Naive B cell (primary cell): ENCODE measurements at regions not wholly inside any gene's neighbourhood (a gene's known extent, or its start where the extent isn't known, plus 50 kb on each side); places are given as distances from the start of the nearest gene placed in this dataset.

Experiments used
- ATAC-seq, 2 donors: fragments of 150-1000 bp; cut with Tn5 transposase; 2 replicates each; pipeline ENCODE4 v1.10.0; 2021; ENCODE audit warnings: low read depth in 2 of 2, mild to moderate bottlenecking in 2 of 2, moderate library complexity in 2 of 2
- DNase-seq: peaks from one replicate; pipeline ENCODE4 v3.0.0; 2022
- H3K27ac Mint-ChIP-seq, 6 donors: one replicate each; pipeline ENCODE4 v1.8.0; 2020 to 2022; ENCODE audit warnings: mild to moderate bottlenecking in 6 of 6, mixed read lengths in 6 of 6, moderate library complexity in 5 of 6, inconsistent platforms in 2 of 6
- H3K27me3 Mint-ChIP-seq, 3 donors: one replicate each; pipeline ENCODE4 v1.8.0; 2021 to 2022; ENCODE audit warnings: mixed read lengths in 3 of 3, mild to moderate bottlenecking in 1 of 3
- H3K36me3 Mint-ChIP-seq, 2 donors: one replicate each; pipeline ENCODE4 v1.8.0; 2020 to 2022; ENCODE audit warnings: mixed read lengths in 2 of 2, inconsistent platforms in 1 of 2, mild to moderate bottlenecking in 1 of 2
- H3K4me1 Mint-ChIP-seq, 3 donors: one replicate each; pipeline ENCODE4 v1.8.0; 2020 to 2022; ENCODE audit warnings: mixed read lengths in 3 of 3, inconsistent platforms in 1 of 3, mild to moderate bottlenecking in 1 of 3, moderate library complexity in 1 of 3
- H3K4me3 Mint-ChIP-seq, 8 donors: one replicate each; pipeline ENCODE4 v1.8.0; 2020 to 2022; ENCODE audit warnings: mild to moderate bottlenecking in 8 of 8, mixed read lengths in 8 of 8, moderate library complexity in 8 of 8, inconsistent platforms in 2 of 8
- H3K9me3 Mint-ChIP-seq, 7 donors: one replicate each; pipeline ENCODE4 v1.8.0; 2020 to 2022; ENCODE audit warnings: mixed read lengths in 7 of 7, mild to moderate bottlenecking in 5 of 7, inconsistent platforms in 2 of 7, moderate library complexity in 1 of 7

DNA sequence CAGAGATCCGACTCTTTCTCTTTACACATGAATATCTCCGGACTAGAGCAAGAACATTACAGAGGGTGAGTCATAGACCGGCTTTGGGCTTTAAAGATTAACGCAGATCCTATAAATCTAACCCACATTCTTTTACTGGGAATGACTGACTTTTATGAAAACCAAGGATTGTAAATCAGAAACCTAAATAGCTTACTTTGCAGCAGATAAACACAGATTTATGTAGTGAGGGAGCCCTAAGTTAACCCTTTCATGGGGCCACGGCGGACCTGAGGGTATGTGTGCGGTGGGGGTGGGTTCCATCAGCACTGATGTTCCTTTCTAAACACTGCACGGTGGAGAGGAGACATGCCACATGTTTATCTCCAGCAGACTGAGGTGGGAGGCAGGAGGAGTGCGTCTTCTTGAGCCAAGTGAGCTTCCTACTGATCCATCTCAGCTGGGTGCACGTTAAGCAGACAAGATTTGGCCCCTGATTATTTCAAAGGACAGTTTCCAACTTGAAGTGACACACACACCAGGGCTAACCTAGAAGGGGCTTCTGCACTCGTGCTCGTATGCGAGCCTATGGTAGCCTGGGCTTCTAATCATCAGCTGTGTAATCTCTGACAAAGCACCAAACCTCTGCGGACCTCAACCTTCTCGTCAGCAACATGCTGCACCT, 127.6 kb downstream of the WDR11 start:
- Mint-ChIP-seq H3K9me3 (peaks cover 7 to 18% (median 11%) of the 10 kb centered on the region in 7 donors), H3K4me3 (no peak overlapping the region), H3K36me3 (no peaks in the 10 kb centered on the region), H3K4me1 (peaks cover 0 to 7% (median 0%) of the 10 kb centered on the region in 3 donors), H3K27ac (peak overlapping the region in 1 of 6 donors; percentile 40), H3K27me3 (peaks cover 62 to 74% (median 62%) of the 10 kb centered on the region in 3 donors)
- ATAC-seq (no peak), DNase-seq (no peak)

DNA sequence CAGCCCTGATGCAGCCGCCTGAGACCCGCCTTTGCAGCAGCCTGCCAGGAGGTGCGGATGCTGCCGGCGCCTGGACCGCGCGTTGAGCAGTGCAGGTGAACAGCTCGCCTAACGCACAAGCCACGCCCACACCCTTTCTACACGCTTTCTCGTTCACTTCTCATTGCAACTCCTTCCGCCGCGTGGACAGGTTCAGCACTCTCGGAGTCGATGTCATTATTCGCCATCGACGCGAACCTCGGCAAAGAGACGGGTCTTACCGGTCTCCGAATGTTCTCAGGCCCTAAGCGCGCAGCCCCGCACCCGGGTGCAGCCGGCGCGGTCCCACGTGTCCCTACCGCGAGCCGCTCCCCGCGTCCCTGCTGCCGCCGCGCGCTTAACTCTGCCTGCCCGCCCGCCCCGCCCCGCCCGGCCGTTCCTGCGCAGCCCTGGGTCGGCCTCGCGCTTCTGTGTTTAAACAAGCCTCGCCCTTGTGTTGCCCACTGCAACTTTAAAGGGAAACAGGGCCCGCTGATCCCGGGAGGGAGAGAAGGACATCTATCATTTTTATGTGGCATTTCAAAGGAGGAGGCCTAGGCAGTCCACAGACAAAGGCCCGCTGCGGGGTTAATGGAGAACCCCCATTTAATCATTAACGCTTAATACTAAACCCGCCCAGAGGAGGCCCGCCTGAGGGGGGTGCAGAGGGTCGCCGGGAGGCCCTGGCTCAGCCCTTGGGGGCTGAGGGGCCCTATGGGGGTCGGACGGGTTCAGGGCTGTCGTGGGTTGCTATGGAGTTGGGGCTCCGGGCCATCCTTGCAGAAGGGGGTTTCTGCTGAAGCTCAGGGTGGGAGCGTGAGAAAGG, 128.5 kb downstream of the WDR11 start:
- Mint-ChIP-seq H3K36me3 (no peaks in the 10 kb centered on the region), H3K4me1 (peaks cover 0 to 7% (median 0%) of the 10 kb centered on the region in 3 donors), H3K27ac (peak overlapping the region in 1 of 6 donors; percentile 29), H3K27me3 (peaks cover 54 to 72% (median 58%) of the 10 kb centered on the region in 3 donors), H3K4me3 (peak overlapping the region in 4 of 8 donors; percentile 6 to 66 (median 42)), H3K9me3 (peaks cover 5 to 12% (median 10%) of the 10 kb centered on the region in 7 donors)
- no peak for ATAC-seq
- DNase-seq, result no peak

DNA sequence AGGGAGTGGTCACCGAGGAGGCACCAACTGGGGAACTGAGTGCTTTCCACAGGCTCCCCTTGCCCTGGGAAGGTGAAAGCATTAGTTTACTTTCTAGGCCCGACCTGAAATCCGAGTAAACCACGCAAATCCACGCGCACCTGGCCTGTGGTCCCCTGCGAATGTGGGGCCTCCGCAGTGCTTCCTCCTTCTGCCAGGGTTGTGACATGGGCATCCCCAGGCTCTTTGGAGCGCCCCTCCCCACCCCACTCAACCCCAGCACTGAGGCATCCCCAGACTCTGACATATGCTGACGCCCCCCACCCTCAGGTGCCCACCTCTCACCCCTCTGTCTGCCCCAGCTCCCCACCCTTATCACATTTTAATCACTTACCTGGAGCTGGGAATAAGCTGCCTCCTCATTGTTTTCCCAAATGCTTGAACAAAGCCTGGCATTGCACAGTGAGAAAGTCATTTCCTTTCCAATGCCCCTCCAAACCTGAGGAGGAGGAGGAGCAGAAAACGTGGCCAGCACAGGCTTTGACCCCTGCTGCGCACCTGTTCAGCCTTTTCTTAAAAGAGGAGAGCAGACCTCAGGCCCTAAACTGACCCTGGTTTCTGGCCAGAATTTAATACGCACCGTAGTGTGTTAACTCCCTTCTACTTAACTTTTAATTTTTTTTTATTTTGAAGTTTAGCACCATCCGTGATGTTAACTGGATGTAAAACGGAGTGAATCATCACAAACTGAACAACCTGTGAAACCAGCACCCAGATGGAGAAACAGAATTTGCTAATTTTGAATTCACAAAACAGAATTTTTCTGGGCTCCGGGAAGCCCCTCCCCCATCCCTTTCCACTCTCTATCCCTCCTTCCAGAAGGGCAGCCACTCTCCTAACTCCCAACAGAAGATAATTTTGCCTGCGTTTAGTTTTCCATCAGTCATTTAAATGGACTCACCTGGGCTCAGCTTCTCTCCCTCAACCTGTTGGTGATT, 129.4 kb downstream of the WDR11 start:
- peaks cover 50 to 66% (median 61%) of the 10 kb centered on the region in 3 donors for H3K27me3 Mint-ChIP-seq
- no peak for ATAC-seq
- DNase-seq, result no peak
- no peak overlapping the region for H3K27ac Mint-ChIP-seq
- H3K4me3 Mint-ChIP-seq, result peak overlapping the region in 3 of 8 donors; percentile 32 to 55 (median 37)
- peaks cover 0 to 7% (median 0%) of the 10 kb centered on the region in 3 donors for H3K4me1 Mint-ChIP-seq
- H3K36me3 Mint-ChIP-seq, result no peaks in the 10 kb centered on the region
- peaks cover 2 to 10% (median 8%) of the 10 kb centered on the region in 7 donors for H3K9me3 Mint-ChIP-seq

DNA sequence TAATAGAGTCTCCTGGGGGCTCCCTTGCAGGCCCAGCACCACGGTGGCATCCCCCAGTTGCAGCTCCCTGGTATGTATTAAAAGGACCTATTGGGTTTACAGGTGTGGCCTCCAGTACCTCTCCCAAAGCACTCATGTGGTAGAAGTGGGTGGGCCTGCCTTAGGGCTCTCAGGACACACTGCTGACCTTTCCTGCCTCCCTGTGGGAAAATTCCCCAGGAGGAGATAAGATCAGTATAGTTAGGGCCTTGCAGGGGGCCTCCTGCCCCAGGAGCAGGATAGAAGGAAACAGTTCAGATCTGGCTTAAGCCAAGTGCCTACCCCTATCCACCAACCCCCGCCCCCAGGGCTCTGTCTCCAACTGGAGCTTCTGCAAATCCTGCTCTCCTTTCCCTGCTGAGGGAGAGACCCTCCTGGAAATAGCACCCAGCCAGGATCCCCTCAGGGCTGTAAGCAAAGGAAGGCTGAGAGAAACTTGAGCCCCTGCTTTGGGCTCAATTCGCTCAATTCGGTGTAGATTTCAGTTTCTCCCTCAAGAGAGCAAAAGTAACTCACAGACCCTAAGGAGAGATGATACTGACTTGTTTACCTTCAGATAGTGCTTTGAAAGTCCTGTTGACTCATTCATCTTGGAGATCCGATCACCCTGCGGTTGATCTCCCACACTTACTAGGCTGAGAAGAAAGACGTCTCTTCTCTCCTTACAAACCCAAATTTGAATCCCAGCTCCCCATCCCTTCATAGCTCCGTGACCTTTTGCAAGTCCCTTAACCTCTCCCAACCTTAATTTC, 130.6 kb downstream of the WDR11 start:
- ATAC-seq (no peak), DNase-seq (no peak)
- Mint-ChIP-seq H3K27ac (peak overlapping the region in 1 of 6 donors; percentile 11), H3K9me3 (peaks cover 0 to 13% (median 3%) of the 10 kb centered on the region in 7 donors), H3K36me3 (no peaks in the 10 kb centered on the region), H3K27me3 (peaks cover 40 to 54% (median 49%) of the 10 kb centered on the region in 3 donors), H3K4me3 (peak overlapping the region in 1 of 8 donors; percentile 44), H3K4me1 (peaks cover 0 to 7% (median 0%) of the 10 kb centered on the region in 3 donors)

DNA sequence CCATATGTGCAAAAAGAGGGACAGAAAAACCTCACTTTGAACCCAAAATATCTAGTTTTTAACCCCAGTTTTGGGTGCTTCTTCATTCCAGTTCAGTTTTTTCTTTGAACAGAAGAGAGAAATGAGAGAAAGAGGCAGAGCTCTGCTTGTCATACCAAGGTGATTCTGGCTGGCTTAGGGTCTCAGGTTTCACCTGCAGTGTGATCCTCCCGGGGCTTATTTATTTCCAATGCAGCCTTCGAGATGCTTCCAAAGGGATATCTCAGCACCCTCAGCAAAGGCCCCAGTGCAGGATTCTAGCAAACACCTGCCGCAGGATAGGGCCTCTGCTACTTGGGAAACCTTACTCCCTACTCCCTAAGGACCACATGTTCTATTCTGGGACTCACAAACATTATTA, 131.3 kb downstream of the WDR11 start:
- Mint-ChIP-seq H3K36me3 (no peaks in the 10 kb centered on the region), H3K4me1 (peaks cover 0 to 7% (median 0%) of the 10 kb centered on the region in 3 donors), H3K4me3 (no peak overlapping the region), H3K27ac (no peak overlapping the region), H3K9me3 (peaks cover 0 to 18% (median 5%) of the 10 kb centered on the region in 7 donors), H3K27me3 (peaks cover 36 to 48% (median 45%) of the 10 kb centered on the region in 3 donors)
- ATAC-seq (no peak), DNase-seq (no peak)

DNA sequence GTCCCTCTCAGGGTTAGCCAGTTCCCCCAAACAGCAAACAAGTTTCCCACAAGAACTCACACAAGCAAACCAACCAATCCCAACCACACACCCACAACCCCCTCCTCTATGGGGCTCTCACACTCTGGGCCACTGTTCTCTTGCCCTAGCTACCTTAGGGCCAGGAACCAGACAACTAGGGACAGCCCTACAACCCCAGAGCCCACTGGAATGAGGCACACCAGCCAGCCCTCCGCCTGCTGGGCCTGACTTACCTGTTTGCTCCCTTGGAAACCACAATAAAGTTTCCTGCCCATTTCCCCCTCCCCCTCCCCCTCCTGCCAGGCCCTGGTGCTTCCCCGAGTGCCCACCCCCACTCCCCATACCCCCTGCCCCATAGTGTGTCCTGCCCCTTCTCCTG, 132.6 kb downstream of the WDR11 start:
- ATAC-seq (no peak), DNase-seq (no peak)
- H3K27me3 Mint-ChIP-seq, result peaks cover 24 to 47% (median 39%) of the 10 kb centered on the region in 3 donors
- no peak overlapping the region for H3K4me3 Mint-ChIP-seq
- no peak overlapping the region for H3K27ac Mint-ChIP-seq
- H3K4me1 Mint-ChIP-seq, result peaks cover 0 to 7% (median 0%) of the 10 kb centered on the region in 3 donors
- peaks cover 0 to 6% of the 10 kb centered on the region in 2 donors for H3K36me3 Mint-ChIP-seq
- peaks cover 4 to 28% (median 9%) of the 10 kb centered on the region in 7 donors for H3K9me3 Mint-ChIP-seq

DNA sequence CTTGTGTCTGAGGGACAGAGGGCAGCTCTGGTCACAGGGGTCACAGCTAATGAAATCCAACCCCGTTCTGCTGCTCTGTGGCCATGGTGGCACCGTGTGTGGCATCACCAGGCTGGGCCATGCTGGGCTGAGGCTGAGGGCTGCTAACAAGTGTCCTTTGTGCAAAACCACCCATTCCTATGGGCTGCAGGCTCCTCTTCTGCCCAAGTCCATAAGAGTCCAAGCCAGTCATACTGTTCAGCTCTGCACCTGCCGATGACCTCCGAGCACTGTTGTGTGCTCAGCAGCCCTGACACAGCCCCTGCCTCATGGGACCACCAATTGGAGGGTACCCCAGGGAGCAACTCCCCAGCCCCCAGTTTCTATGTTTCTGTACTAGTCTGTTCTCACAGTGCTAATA, 133.1 kb downstream of the WDR11 start:
- no peak overlapping the region for H3K27ac Mint-ChIP-seq
- peaks cover 7 to 33% (median 13%) of the 10 kb centered on the region in 7 donors for H3K9me3 Mint-ChIP-seq
- H3K4me3 Mint-ChIP-seq, result no peak overlapping the region
- peaks cover 2 to 11% of the 10 kb centered on the region in 2 donors for H3K36me3 Mint-ChIP-seq
- H3K27me3 Mint-ChIP-seq, result peaks cover 22 to 52% (median 38%) of the 10 kb centered on the region in 3 donors
- ATAC-seq, result no peak
- H3K4me1 Mint-ChIP-seq, result peaks cover 0 to 3% (median 0%) of the 10 kb centered on the region in 3 donors
- no peak for DNase-seq

DNA sequence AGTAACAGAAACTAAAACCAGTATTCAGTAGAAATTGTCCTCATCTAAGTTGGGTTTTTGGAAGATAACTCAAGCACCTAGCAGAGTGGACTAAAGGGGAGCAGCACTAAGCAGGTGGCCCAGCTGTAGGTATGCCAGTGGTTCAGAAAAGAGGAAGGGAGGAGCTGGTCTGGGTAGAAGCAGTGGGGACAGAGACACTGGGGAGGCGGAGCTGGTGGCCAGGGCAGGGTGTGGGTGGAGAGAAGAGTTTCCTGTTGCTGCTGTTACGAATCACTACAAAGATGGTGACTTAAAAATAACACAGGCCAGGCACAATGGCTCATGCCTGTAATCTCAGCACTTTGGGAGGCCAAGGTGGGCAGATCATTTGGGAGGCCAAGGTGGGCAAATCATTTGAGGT, 136.2 kb downstream of the WDR11 start:
- Mint-ChIP-seq H3K27ac (no peak overlapping the region), H3K27me3 (peaks cover under 1 to 28% (median 28%) of the 10 kb centered on the region in 3 donors), H3K4me1 (no peaks in the 10 kb centered on the region), H3K4me3 (no peak overlapping the region), H3K9me3 (peaks cover 15 to 47% (median 22%) of the 10 kb centered on the region in 7 donors), H3K36me3 (peaks cover 10 to 15% of the 10 kb centered on the region in 2 donors)
- no peak for DNase-seq
- ATAC-seq, result no peak

DNA sequence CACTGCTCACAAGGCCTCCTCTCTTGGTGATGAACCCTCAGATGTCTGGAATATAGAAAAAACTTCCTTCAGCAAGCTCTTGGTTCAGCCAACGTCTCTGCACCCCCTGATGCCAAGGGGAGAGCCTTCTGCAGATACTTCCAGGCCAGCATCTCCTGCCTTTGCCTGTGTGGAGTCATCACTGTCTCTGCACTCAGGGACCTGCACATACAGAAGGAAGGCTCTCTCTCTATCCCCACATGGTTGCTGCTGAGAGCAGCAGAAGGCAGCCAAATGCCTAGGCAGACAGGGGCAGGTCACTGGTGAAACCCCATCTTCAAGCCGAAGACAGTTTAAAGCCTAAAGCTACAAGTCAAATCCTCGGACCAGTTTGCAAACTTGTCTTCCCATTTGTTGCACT, 137.6 kb downstream of the WDR11 start:
- Mint-ChIP-seq H3K27ac (peak overlapping the region in 1 of 6 donors; percentile 12), H3K27me3 (peaks cover 0 to 17% (median 14%) of the 10 kb centered on the region in 3 donors), H3K36me3 (peaks cover 10 to 15% of the 10 kb centered on the region in 2 donors), H3K4me3 (no peak overlapping the region), H3K9me3 (peaks cover 16 to 48% (median 30%) of the 10 kb centered on the region in 7 donors), H3K4me1 (no peaks in the 10 kb centered on the region)
- ATAC-seq (no peak), DNase-seq (no peak)

DNA sequence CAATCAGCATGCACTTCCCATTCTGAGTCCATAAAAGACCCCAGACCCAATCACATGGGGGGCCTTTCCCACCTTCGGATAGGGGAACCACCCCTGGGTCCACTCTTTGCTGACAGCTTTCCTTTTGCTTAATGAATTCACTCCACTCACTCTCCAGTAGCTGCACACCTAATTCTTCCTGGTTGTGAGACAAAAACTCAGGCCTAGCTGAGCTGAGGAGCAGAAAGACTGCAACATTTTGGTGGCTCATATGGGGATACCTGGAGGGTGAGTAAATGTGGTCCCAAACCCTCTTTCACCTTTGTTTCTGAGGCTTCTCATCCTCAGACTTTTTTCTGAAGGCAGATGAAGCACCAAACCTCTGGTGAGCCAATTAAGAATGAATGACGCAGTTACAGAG, 138.1 kb downstream of the WDR11 start:
- H3K36me3 Mint-ChIP-seq, result peaks cover 10 to 15% of the 10 kb centered on the region in 2 donors
- no peaks in the 10 kb centered on the region for H3K4me1 Mint-ChIP-seq
- peaks cover 16 to 49% (median 33%) of the 10 kb centered on the region in 7 donors for H3K9me3 Mint-ChIP-seq
- DNase-seq (no peak), ATAC-seq (no peak)
- H3K27ac Mint-ChIP-seq, result peak overlapping the region in 1 of 6 donors; percentile 82
- H3K27me3 Mint-ChIP-seq, result peaks cover 0 to 16% (median 14%) of the 10 kb centered on the region in 3 donors
- H3K4me3 Mint-ChIP-seq, result no peak overlapping the region

DNA sequence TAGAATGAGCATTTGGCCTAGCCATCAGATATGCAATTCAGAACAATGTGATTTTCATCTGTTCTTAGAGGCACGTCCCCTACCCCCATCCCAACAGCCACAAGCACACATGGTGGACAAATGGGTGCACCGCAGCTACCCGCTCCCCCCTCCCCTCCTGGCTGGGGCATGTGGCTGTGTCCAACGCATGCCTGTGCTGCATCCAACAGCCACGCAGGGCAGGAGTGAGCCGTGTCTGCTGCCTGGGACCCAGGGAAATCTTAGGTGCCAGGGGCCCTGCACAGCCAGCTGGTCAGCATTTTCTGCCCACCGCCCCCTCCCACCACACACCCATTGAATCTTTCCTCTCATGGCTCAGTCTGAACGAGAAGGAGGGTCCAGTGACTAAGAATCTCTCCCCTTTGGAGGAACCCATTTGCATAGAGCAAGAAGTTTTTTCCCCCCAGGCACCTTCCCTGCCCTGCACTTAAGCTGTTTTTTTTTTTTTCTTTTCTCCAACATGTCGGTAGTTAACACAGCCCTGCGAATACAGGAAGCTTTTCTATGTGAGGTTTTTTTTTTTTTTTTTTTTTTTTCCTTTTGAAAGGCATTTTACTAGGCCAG, 138.9 kb downstream of the WDR11 start:
- ATAC-seq (no peak), DNase-seq (no peak)
- Mint-ChIP-seq H3K27ac (no peak overlapping the region), H3K9me3 (peaks cover 18 to 51% (median 33%) of the 10 kb centered on the region in 7 donors), H3K4me3 (no peak overlapping the region), H3K4me1 (no peaks in the 10 kb centered on the region), H3K27me3 (peaks cover 0 to 14% (median 7%) of the 10 kb centered on the region in 3 donors), H3K36me3 (peaks cover 10 to 15% of the 10 kb centered on the region in 2 donors)

DNA sequence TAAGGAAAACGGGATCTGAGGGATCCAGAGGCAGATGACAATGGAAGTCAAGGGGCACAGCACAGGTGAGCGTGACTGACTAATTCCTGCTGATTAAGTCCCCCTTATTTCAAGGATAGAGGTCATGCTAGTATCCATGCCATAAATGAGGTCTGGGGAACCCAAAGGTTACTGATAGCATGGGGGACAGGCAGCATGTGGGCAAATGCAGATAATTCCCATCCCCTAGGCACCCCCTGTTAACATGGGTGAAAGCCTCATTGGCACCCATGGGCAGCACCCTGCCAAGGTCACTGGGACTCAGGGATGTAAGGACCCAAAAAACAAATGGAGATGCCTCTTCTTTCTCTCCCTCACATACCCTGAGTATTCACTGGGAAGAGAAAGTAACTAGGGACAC, 139.7 kb downstream of the WDR11 start:
- H3K4me3 Mint-ChIP-seq, result no peak overlapping the region
- no peaks in the 10 kb centered on the region for H3K4me1 Mint-ChIP-seq
- no peak for DNase-seq
- ATAC-seq, result no peak
- peaks cover 20 to 52% (median 33%) of the 10 kb centered on the region in 7 donors for H3K9me3 Mint-ChIP-seq
- H3K27ac Mint-ChIP-seq, result no peak overlapping the region
- H3K27me3 Mint-ChIP-seq, result peaks cover 0 to 14% (median 6%) of the 10 kb centered on the region in 3 donors
- peaks cover 10 to 15% of the 10 kb centered on the region in 2 donors for H3K36me3 Mint-ChIP-seq
